NCI-H2196 treated with DMSO at 0.1 percent for 48 hours (cell line): ENCODE measurements at regions not wholly inside any gene's neighbourhood (a gene's known extent, or its start where the extent isn't known, plus 50 kb on each side); places are given as distances from the start of the nearest gene placed in this dataset.

Experiments used
- DNase-seq: peaks from one replicate; lab custom pipeline; 2025; ENCODE audit not compliant: unreplicated experiment; lab: John Stamatoyannopoulos, UW

DNA sequence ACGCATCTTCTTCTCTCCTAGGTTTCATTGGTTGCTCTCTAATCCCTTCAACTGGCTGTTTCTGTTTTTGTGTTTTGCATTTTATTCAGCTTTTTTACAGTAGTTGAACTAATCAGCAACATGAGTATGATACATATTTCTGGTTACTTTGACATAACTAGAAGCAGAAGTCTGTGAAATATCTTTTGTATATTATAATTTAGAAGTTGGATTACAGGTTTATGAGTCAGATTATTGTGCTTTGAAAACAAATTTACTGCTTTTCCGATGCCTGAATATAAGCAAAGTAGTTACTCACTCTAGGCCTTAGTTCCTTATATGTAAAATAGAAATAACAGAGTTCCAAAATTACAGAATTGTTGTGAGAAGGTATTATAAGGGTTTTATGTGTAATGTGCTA is 96.2 kb upstream of the MEOX2 start:
- DNase-seq: no peak

DNA sequence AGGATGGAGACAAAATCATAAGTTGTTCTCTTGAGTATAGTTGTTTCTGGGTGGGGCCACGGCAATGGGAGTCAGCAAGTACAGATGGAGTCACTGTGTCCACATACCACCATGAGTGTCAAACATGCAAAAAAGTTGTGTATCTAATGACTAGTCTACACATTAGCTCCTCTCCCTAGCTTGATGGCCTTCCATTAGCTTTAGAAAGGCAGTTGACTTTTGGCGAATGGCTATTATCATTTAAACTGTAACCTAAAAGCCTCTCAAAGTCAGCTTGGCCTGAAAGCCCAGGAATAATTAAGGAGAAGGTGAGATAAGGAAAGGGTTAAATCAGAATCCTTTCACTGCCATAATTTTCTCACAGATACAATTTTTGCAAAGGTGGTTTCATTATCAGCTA is 95.5 kb upstream of the MEOX2 start:
- DNase-seq: no peak

DNA sequence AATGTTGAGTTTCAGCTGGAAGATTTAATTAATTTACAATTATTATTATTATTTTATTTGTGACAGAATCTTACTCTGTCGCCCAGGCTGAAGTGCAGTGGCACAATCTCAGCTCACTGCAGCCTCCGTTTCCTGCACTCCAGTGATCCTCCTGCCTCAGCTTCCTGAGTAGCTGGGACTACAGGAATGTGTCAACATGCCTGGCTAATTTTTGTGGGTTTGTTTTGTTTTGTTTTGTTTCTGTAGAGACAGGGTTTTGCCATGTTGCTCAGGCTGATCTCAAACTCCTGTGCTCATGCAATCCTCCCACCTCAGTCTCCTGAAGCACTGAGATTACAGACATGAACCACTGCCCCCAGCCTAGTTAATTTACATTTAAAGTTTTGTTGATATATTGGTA is 93.8 kb upstream of the MEOX2 start:
- no peak for DNase-seq

DNA sequence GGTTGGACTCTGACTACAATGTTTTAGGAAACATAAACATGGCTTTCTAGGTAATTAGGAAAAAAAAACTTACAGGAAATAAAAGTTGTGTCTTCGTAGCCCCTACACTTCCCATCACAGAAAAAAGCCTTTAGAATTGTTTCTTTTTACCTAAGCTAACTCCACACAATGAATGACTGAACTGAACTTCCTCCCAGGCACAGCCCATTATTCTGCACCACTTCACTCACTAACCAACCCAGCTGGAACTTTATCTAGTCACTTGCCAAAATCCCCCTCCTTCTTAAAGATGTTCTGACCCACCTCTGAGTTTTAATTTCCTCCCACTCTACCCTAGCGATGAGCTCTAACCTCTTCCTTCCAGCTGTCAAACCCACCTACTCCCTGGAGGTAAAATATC is 91.7 kb upstream of the MEOX2 start:
- DNase-seq: no peak

DNA sequence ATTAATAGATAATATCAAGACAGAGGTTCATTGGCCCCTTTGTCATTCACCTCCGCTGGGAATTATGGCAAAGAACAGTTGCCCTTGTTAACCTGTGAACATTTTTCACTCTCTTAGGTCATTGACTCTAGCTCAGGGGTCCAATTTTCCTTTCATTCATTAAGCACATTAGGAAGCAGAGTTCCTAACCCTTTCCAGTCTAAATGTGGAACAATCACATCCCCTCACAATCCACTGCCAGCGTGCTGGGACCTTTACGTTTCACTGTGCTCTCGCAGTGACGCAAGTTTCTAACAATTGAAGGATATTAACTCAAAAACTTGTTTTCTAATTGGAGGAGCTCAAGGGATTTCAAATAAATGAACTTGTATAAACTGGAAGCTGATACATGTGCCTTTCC is 79.3 kb upstream of the MEOX2 start:
- DNase-seq: no peak

DNA sequence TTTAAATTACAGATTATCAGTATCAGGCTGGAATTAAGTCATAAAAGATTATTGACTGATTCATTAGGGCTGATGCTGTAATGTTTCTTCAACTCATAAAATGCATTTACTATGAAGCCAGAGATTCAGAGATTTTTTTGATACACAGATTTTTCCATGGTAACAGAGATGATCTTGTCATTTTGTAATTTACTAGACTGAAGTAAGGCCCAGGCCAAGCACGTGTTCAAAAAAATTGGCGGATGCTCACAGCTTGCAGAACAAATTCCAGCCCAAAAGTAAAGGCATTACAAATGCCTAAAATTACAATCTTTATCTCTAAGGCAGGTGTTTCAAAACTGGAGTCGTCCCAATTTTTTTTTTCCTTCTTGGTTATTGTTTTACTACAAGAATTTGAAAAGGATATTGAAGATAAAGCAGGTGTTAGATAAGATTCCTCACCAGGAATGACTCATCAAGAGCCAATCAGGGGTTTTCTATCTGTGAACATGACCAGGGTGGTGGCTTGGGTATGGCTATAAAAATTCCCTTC is 78.4 kb upstream of the MEOX2 start:
- no peak for DNase-seq

DNA sequence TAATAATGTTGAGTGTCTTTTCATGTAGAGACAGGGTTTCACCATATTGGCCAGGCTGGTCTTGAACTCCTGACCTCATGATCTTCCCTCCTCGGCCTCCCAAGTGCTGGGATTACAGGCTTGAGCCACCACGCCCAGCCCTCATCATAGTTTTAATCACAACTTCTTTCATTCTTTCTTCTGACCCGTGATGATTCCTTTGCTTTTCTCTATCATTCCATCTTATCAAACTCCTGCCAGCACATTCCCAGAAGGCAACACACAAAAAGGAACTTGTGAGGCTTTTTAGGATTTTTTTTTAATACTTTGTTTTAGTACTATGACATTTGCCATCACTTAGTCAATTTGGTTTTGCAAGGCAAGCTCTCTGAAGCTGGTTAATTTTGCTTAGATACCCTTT is 77.5 kb upstream of the MEOX2 start:
- no peak for DNase-seq

DNA sequence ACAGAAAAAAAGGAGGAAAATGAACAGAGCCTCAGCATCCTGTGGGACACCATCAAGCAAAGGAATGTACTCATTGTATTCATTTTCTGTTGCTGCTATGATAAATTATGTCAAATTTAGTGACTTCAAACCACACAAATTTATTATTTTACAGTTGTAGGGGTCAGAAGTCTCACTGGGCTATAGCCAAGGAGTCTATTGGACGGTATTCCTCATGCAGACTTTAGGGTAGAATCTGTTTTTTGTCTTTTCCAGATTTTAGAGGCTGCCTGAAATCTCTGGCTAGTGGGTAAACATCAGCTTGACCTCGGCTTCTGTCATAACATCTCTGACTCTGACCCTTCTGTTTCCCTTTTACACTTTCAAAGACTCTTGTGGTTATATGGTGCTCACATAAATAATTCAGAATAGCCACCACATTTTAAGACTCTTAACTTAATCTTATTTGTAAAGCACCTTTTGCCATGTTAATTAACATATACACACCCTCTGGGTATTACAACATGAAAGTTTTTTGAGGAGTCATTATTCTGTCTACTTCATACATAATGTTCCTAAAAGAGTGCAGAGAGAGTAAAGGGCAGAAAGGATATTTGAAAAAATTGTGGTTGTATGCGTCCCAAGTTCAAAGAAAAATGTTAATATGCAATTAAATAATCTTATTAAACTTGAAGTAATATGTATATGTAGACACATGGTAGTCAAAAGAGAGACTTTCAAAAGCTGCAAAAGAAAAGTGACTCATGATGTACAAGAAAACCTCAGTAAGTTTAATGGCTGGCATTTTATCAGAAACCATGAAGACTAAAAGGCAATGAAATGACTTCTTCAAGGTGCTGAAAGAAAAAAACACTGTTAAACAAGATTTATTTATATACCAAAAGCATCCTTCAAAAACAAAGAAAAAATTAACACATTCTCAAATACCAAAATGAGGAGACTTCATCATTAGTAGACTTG is 70.8 kb upstream of the MEOX2 start:
- no peak for DNase-seq

DNA sequence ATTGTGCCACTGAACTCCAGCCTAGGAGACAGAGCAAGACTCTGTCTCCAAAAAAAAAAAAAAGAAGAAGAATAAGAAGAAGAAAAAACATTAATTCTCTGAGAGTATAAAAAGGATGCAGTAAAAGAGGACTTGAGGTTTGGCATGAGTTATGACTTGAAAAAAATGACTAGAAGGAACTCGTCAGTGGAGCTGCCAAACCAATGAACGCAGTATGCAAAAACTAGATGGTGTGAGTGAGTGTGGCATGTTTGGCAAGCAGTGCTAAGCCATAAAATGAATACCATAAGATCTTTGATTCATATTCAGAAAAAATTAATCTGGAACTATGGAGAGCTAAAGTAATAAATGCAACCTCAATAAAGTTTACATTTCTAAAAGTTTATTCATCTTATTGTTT is 68.6 kb upstream of the MEOX2 start:
- DNase-seq: no peak

DNA sequence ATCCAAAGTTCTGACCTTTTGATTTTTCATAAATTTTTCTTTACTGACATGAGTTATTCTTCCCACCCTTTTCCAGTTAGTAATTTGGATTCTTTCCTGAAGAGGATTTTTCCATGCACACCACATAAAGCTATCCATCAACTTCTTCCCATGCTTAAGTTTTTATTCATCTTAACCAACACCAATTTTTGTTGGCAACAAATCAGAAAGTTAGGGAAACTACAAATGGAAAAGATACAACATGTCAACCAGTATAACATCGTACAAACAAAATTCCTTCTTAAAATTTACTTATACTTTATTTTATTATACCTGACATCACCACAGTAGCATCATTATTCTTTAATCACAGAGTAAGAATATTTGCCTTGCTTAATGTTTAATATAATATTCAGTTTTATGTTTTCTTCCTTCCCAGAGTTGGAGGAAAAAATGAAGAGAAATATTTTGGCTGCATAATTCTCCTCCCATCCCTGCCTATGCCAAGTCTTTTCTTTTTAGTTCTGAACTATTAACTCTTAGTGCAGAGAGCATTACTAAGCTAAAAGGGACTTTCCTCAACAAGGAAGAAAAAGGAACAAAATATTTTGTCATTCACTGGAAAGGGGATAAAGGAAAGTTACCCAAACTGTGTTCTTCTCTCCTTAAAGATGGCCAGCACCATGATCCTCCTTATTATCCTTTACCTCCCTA is 67.5 kb upstream of the MEOX2 start:
- DNase-seq: no peak

DNA sequence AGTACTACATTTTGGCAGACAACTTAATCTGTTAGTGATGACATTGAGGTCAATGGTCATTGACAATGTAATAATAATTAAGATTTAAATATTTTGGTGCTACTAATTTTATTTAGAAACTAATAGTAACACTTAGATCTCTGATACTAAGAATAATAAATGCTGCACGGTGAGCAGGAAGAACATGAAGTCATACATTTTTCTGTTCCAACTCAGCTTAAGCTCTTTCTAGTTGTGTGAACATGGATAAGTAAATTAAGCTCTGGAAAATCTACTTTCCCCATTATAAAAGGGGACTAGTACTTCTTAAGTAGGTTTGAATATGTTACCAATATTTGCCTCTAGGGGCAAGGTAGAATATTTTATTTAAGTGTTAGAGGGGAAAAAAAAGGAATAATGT is 65.9 kb upstream of the MEOX2 start:
- DNase-seq: no peak

DNA sequence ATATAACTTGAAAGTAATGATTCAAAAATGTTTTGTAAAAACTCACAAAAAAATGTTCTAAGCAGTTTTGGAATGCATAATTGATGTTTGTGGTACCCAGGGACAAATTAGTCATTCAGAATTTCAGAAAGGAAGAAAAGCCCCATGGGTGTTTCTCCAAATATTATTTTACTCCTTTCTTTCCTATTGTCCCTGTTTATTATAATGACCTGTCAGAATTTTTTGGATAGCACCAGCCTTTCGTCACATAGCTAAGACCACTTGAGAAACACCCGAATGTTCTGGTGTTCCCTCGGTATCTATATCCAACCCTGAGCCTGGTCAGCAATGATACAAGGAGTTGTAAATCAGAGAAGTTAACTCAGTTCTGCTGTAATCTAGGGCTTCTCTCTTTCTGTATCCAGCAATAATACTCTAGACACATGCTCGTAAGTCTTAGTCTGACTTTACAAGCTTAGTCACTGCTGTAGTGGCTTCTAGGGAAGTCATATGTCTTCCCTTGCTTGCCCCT is 64.8 kb upstream of the MEOX2 start:
- no peak for DNase-seq

DNA sequence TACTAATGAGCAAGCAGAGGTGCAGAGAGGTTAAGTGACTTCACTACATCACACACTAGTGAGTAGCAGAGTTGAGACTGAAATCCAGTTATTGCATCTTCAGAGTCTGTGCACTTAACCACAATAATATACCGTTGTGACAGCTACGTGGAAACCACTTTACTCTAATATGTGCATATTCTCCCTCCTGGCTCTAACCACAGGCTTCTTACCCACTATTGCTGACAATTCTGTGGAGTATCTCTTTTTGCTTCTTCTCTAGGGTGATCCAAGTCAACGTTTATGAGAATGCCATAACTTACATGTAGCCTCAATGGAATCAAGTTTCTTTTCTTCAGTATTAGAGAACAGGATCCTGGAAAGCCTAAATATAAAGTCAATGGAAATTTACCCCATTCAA is 64.2 kb upstream of the MEOX2 start:
- no peak for DNase-seq

DNA sequence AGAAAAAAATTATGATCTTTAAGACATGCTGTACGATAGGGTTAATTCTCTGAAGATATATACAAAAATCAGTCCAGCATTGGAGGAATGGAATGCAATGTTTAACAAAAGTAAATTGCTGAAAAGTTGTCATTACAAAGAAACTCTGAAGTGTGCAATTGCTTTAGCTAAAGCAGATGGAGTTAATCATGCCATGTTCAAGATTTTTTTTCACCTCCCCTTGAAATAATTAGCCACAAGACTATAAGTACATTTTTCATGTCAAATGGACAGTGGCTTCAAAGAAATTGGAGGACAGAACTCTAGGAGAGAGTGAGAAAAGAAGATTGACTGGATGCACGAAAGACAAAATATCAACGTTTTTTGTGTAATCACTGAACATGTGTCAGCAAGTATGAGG is 63.1 kb upstream of the MEOX2 start:
- DNase-seq: no peak

DNA sequence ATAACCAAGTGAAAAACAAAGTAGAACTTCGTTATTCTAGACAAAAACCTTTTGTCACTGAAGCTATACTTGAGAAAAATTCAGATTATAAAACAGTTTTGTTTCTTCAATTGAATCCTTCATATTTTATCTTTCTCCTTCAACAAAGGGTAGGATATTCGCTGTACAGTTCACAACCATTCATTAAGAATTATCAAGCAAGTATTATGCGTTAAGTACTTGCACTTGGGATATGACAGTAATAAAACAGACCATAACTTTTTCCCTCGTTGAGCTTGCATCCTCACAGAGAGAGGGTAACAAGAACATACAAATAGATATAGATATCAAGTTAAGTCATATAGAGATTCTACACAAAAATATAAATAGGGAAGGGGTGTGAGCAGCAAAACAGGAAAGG is 61.2 kb upstream of the MEOX2 start:
- no peak for DNase-seq

DNA sequence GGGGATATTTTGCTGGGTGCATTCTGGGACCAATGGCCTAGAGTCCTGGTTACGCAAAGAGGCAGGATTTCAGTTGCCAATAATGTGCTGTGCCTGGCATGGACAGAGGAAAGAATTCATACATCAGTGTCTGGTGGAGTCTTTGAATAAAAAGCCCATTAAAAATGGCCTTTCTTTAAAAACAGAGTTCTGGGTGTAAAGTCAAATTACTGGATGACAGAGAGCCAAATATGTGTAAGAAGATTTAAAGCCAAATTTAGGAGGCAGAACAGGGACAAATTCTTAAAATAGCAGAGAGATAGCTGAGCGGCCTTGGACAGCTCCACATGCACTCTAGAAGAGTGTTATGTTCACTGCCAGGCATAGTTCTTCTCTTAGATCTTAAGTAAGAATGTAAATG is 60.8 kb upstream of the MEOX2 start:
- no peak for DNase-seq

DNA sequence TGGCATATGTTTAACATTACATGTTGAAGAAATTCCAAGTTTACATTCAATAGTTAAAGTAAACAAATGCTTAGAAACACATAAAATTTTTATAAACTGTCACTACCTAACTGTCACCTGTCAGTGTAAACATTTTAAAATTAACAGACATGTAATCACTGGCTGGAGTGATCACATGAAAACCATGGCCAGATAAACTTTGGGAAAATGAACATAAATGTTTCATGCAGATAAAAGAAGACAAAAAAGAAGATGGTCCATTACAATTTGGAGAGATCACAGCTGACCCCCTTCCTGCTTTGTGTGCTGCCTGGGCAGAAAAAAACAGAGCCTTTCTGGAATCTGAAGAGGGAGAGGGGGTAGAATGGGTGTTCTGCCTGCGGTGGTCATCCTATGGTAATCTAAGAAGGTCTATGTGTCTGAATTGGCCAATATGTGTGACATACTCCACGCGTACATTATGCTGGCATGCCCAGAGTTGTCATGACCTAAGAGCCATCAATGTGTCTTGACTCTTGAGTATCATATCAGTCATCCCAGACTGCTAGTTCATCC is 57.5 kb upstream of the MEOX2 start:
- DNase-seq: no peak

DNA sequence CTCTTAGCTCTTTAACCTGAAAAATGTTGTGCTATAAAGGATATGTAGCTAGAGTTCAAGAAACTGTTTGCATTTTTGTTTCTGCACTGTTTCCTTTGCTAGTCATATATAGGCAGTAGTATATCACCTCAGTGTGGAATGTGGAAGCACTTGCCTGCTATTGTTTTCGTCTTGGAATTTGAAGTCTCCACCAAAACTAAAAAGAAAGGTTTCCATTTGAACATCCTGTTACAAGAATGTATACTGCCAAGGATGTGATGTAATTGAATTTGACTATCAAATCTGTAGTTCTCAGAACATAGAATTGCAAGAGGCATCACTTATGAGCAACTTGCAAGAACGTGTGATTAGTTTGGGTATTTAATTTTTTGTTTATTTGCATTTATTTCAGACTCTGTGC is 51.1 kb upstream of the MEOX2 start:
- no peak for DNase-seq
